Tibial nerve (tissue), 4 donors: ENCODE measurements at regions not wholly inside any gene's neighbourhood (a gene's known extent, or its start where the extent isn't known, plus 50 kb on each side); places are given as distances from the start of the nearest gene placed in this dataset.

Experiments
- EP300 ChIP-seq, 2 donors: sonication (generic); formaldehyde crosslinking; IDR thresholded peaks; one replicate each; pipeline ENCODE4 v1.6.1; 2017; ENCODE audit warnings: antibody characterized with exemption in 2 of 2, mild to moderate bottlenecking in 1 of 2
- POLR2A ChIP-seq, 2 donors: fragments of 450-650 bp; IDR thresholded peaks; one replicate each; pipeline ENCODE4 v1.6.1; 2017; ENCODE audit warnings: antibody characterized with exemption in 2 of 2, mild to moderate bottlenecking in 2 of 2, moderate library complexity in 2 of 2
- TF ChIP-seq, protein P1 (sequence below), 5 experiments: fragments of 200-600 bp in 3 of 5; fragments of 450-650 bp in 2 of 5; sonication (generic) in 3 of 5; IDR thresholded peaks; one replicate each; pipeline ENCODE4 v1.5.1; 2016 to 2019; ENCODE audit warnings: antibody characterized with exemption in 5 of 5, mild to moderate bottlenecking in 3 of 5, moderate library complexity in 2 of 5

DNA sequence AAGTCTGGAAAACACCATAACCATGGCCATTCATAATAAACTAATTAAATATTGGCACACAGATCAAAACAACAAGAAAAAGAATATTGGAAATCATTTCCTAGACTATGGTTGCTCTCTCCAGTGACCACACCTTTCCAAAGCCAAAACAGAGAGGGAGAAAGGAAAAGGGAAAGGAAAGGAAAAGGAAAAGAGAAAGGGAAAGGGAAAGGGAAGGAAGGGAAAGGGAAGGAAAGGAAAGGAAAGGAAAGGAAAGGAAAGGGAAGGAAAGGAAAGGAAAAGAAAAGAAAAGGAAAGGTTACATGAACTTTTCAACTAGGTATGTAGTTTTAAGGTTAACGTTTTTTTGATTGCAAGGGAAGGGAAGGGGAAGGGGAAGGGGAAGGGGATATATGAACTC is 360.5 kb upstream of the SLC39A10 start:
- TF ChIP-seq, protein P1, sequence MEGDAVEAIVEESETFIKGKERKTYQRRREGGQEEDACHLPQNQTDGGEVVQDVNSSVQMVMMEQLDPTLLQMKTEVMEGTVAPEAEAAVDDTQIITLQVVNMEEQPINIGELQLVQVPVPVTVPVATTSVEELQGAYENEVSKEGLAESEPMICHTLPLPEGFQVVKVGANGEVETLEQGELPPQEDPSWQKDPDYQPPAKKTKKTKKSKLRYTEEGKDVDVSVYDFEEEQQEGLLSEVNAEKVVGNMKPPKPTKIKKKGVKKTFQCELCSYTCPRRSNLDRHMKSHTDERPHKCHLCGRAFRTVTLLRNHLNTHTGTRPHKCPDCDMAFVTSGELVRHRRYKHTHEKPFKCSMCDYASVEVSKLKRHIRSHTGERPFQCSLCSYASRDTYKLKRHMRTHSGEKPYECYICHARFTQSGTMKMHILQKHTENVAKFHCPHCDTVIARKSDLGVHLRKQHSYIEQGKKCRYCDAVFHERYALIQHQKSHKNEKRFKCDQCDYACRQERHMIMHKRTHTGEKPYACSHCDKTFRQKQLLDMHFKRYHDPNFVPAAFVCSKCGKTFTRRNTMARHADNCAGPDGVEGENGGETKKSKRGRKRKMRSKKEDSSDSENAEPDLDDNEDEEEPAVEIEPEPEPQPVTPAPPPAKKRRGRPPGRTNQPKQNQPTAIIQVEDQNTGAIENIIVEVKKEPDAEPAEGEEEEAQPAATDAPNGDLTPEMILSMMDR (IDR thresholded peaks at IDR 0.05): no peak
- no peak for TF ChIP-seq POLR2A (IDR thresholded peaks at IDR 0.05)
- TF ChIP-seq EP300 (IDR thresholded peaks at IDR 0.05): no peak
